WI38 (cell line): ENCODE measurements at regions not wholly inside any gene's neighbourhood (a gene's known extent, or its start where the extent isn't known, plus 50 kb on each side); places are given as distances from the start of the nearest gene placed in this dataset.

ENCODE experiments used
- H3K4me3 ChIP-seq: 2 replicates; pipeline ENCODE4 v1.5.1; 2011; ENCODE audit warnings: low read depth, mild to moderate bottlenecking, control low read depth, low read length
- TF ChIP-seq, protein P1 (sequence below): IDR thresholded peaks from 2 replicates; pipeline ENCODE4 v1.5.1; 2012; ENCODE audit warnings: low read depth, mild to moderate bottlenecking, control low read depth, low read length

DNA sequence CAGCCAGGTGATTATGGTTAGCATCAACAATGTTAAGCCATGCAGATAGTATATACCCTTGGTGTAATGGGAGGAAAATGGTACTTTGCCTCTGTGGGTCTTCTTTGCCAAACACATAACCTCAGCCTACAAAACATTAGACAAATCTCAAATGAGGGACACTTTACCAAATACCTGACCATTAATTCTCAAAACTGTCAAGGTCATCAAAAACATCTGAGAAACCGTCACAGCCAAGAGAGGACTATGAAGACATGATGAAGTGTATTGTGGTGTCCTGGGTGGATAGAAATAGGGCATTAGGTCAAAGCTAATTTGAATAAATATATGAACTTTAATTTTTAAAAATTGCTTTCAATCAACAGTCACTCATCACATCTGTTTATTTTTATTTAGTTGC lies 1036.1 kb downstream of the AGBL1 start:
- H3K4me3 ChIP-seq: no peak overlapping the region
- TF ChIP-seq, protein P1, sequence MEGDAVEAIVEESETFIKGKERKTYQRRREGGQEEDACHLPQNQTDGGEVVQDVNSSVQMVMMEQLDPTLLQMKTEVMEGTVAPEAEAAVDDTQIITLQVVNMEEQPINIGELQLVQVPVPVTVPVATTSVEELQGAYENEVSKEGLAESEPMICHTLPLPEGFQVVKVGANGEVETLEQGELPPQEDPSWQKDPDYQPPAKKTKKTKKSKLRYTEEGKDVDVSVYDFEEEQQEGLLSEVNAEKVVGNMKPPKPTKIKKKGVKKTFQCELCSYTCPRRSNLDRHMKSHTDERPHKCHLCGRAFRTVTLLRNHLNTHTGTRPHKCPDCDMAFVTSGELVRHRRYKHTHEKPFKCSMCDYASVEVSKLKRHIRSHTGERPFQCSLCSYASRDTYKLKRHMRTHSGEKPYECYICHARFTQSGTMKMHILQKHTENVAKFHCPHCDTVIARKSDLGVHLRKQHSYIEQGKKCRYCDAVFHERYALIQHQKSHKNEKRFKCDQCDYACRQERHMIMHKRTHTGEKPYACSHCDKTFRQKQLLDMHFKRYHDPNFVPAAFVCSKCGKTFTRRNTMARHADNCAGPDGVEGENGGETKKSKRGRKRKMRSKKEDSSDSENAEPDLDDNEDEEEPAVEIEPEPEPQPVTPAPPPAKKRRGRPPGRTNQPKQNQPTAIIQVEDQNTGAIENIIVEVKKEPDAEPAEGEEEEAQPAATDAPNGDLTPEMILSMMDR: no peak

DNA sequence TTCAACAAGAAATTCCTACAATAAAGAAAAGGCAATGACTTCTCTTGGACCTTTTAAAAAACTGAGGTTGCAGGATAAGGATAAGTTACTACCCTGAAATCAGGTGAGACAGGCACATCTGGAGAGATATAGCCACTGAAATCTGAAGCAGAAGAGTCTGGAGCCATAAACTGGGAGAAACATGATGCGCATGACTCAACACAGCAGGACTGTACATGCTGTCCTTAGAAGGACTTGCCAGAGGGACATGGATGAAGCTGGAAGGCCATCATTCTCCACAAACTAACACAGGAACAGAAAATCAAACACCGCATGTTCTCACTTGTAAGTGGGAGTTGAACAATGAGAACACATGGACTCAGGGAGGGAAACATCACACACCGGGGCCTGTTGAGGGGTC lies 1020.2 kb downstream of the AGBL1 start:
- H3K4me3 ChIP-seq: no peak overlapping the region
- TF ChIP-seq, protein P1: no peak

DNA sequence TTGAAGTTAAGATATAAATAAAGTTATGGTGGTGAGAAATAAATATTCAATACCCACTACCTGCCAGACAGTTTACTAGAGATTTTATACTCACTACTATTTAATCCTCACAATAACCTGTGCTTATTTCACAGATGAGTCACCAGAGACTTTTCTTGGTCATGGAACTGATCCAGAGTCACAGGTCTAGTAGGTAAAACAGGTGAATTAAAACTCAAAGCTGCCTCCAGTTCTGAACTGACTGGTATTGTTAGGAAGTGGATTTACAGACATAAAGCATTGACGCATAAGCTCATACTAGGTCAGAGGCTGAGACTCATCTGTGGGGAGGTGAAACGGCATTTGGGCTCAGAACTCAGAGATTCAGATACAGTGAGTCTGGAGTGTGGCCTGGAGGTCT lies 1009.9 kb downstream of the AGBL1 start:
- TF ChIP-seq, protein P1: no peak

DNA sequence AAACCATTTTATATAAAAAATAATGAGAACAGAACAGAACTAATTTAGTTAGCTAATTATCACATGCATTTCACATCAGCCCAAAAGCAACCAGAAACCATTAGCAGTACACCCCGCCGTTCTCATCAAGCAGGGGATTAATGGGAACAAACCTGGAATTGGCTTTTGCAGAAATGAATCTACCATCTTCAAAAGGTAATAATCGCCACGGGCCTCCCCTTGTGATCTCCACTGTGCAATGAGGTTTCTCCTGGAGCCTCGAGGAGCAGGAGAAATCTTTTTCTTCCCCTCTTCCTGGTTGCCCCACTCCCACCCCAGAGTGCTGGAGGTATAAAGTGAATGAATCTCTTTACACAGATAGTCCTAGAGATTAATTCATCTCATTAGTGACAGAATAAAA lies 1003.5 kb downstream of the AGBL1 start:
- H3K4me3 ChIP-seq: no peak overlapping the region
- TF ChIP-seq, protein P1: no peak

More for the DNA sequence above, 1009.9 kb downstream of the AGBL1 start:
- H3K4me3 ChIP-seq: no peak overlapping the region

DNA sequence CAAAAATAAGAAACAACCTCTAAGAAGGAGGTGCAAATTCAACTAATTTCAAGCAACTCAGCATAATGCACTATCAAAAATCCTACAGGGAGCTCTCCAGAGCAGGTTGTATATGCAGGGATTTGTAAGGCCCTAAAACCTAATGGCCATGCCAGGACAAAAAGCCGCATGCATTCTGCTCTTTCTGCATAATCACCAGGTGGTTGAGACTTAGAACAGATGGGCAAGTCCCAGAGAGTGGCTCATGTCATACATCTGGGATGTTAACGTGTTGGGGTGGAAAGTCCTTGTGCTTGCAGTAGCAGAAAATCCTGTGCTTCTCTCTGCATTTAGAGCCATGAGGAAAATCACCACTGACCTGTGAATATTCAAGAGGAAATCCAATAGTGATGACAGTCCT lies 1002.9 kb downstream of the AGBL1 start:
- H3K4me3 ChIP-seq: no peak overlapping the region
- TF ChIP-seq, protein P1: no peak

DNA sequence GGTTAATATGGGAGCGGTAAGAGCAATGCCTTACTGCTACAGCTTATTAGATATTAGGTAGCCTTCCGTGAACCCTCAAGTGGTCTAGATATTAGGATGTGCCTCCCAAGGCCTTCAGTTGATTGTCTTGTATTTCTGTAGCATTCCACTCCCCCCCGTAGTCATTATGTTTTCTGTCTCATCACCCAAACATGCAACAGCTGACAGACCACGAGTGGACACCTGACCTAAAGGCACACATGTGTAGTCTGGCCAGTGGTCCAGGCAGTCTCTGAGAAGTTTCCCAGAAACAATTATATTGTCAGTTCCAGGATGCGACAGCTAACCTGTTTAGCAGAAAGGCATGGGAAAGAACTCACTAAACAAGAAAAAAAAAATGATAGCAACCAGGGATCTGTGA lies 1000.9 kb downstream of the AGBL1 start:
- TF ChIP-seq, protein P1: no peak
- no peak overlapping the region for H3K4me3 ChIP-seq
